H1 (cell line): ENCODE measurements at regions not wholly inside any gene's neighbourhood (a gene's known extent, or its start where the extent isn't known, plus 50 kb on each side); places are given as distances from the start of the nearest gene placed in this dataset.

Source experiments
- CTCF ChIA-PET: fragments of 300-600 bp; sonication (Branson Sonifier 250); formaldehyde crosslinking; loops from one replicate; lab custom pipeline; 2021; ENCODE audit not compliant: partially characterized antibody; lab: Charles Lee
- POLR2A ChIA-PET: fragments of 300-600 bp; sonication (Branson Sonifier 250); formaldehyde crosslinking; loops from one replicate; lab custom pipeline; 2021; ENCODE audit warnings: inconsistent platforms; ENCODE audit not compliant: partially characterized antibody; lab: Charles Lee
- DNase-seq, 2 experiments: peaks; one replicate each; pipeline versions ENCODE4 v3.0.0 to v3.0.0-alpha.2; 2010 to 2022; ENCODE audit warnings: low spot score in 2 of 2, low read depth in 1 of 2, mixed read lengths in 1 of 2
- FAIRE-seq: peaks from 2 replicates; lab custom pipeline; 2011; peaks lifted over from hg19 to GRCh38; lab: Jason Lieb, UNC
- H2AFZ ChIP-seq: 2 replicates; pipeline ENCODE4 v1.8.1; 2012; ENCODE audit warnings: low read length, inconsistent platforms
- H2AK5ac ChIP-seq: 2 replicates; pipeline ENCODE4 v1.6.1; 2013; ENCODE audit warnings: low read depth, low read length
- H2BK120ac ChIP-seq: replicated peaks from 2 replicates; pipeline ENCODE3; 2013; ENCODE audit warnings: low read depth, low read length, inconsistent platforms
- H2BK12ac ChIP-seq: 2 replicates; pipeline ENCODE4 v1.6.1; 2013; ENCODE audit warnings: low read depth, low read length
- H2BK15ac ChIP-seq: 2 replicates; pipeline ENCODE4 v1.6.1; 2013; ENCODE audit warnings: low read length
- H2BK20ac ChIP-seq: 2 replicates; pipeline ENCODE4 v1.6.1; 2013; ENCODE audit warnings: low read length
- H2BK5ac ChIP-seq: 2 replicates; pipeline ENCODE4 v1.6.1; 2013; ENCODE audit warnings: low read depth, low read length
- H3K14ac ChIP-seq: 2 replicates; pipeline ENCODE4 v1.6.1; 2013; ENCODE audit warnings: inconsistent platforms; ENCODE audit not compliant: insufficient read length
- H3K18ac ChIP-seq: 2 replicates; pipeline ENCODE4 v1.6.1; 2013; ENCODE audit warnings: low read length; ENCODE audit errors: extremely low read depth
- H3K23ac ChIP-seq: 2 replicates; pipeline ENCODE4 v1.6.1; 2013; ENCODE audit warnings: inconsistent platforms; ENCODE audit not compliant: insufficient read length
- H3K23me2 ChIP-seq: 2 replicates; pipeline ENCODE4 v1.6.1; 2013; ENCODE audit warnings: low read depth, low read length
- H3K27ac ChIP-seq: 2 replicates; pipeline ENCODE4 v1.6.1; 2011; ENCODE audit warnings: low read depth, low read length, inconsistent platforms
- H3K27me3 ChIP-seq, 4 experiments: replicated peaks in 1 of 4; 1 replicate in 1 of 4; 2 replicates in 3 of 4; pipeline versions ENCODE4 v1.6.1 to v1.8.1; 2011 to 2013; ENCODE audit warnings: low read length in 3 of 4, mild to moderate bottlenecking in 3 of 4, inconsistent platforms in 2 of 4, mixed read lengths in 2 of 4, moderate library complexity in 1 of 4; ENCODE audit not compliant: control insufficient read depth in 3 of 4, insufficient read depth in 3 of 4; ENCODE audit errors: extremely low read depth in 1 of 4
- H3K36me3 ChIP-seq, 4 experiments: 2 replicates each; pipeline versions ENCODE4 v1.6.1 to v1.8.1; 2011 to 2013; ENCODE audit warnings: mild to moderate bottlenecking in 4 of 4, low read length in 3 of 4, moderate library complexity in 2 of 4, control low read depth in 1 of 4, inconsistent platforms in 1 of 4; ENCODE audit not compliant: insufficient read depth in 4 of 4, control insufficient read depth in 2 of 4
- H3K4ac ChIP-seq: replicated peaks from 2 replicates; pipeline ENCODE3; 2013; ENCODE audit warnings: low read length, low read depth, mixed read lengths, inconsistent platforms; ENCODE audit not compliant: insufficient read length
- H3K4me1 ChIP-seq, 4 experiments: replicated peaks in 1 of 4; 1 replicate in 1 of 4; 2 replicates in 3 of 4; pipeline versions ENCODE4 v1.6.1 to v1.8.1; 2011 to 2013; ENCODE audit warnings: low read length in 3 of 4, inconsistent platforms in 2 of 4, mixed read lengths in 1 of 4; ENCODE audit not compliant: insufficient read depth in 4 of 4, control insufficient read depth in 3 of 4
- H3K4me2 ChIP-seq, 2 experiments: 2 replicates each; pipeline versions ENCODE4 v1.6.1 to v1.8.1; 2011 to 2013; ENCODE audit warnings: low read depth in 2 of 2, low read length in 2 of 2, control low read depth in 1 of 2, inconsistent platforms in 1 of 2, mild to moderate bottlenecking in 1 of 2; ENCODE audit not compliant: insufficient read depth in 1 of 2
- H3K4me3 ChIP-seq, 4 experiments: fragments of 200-600, 300-600 bp in 1 of 4; sonication (generic), shearing (Covaris generic), sonication (Bioruptor Twin) in 1 of 4; 2 replicates each; pipeline versions ENCODE4 v1.5.1 to v1.8.1; 2011 to 2016; ENCODE audit warnings: low read length in 4 of 4, low read depth in 3 of 4, control low read depth in 2 of 4, inconsistent platforms in 2 of 4, mild to moderate bottlenecking in 2 of 4, mixed read lengths in 1 of 4, moderate library complexity in 1 of 4; ENCODE audit not compliant: insufficient read depth in 2 of 4; ENCODE audit errors: extremely low read depth in 1 of 4
- H3K56ac ChIP-seq: replicated peaks from 2 replicates; pipeline ENCODE3; 2013; ENCODE audit warnings: low read depth, mild to moderate bottlenecking, mixed read lengths, low read length, inconsistent platforms; ENCODE audit not compliant: insufficient read length
- H3K79me1 ChIP-seq: 2 replicates; pipeline ENCODE4 v1.6.1; 2013; ENCODE audit warnings: low read depth, low read length, control low read depth
- H3K79me2 ChIP-seq, 2 experiments: 2 replicates each; pipeline versions ENCODE4 v1.6.1 to v1.8.1; 2012 to 2013; ENCODE audit warnings: low read length in 2 of 2, mild to moderate bottlenecking in 2 of 2, inconsistent platforms in 1 of 2; ENCODE audit not compliant: insufficient read depth in 2 of 2, control insufficient read depth in 1 of 2
- H3K9ac ChIP-seq, 4 experiments: replicated peaks in 1 of 4; 1 replicate in 1 of 4; 2 replicates in 3 of 4; pipeline versions ENCODE4 v1.6.1 to v1.8.1; 2011 to 2013; ENCODE audit warnings: low read depth in 3 of 4, low read length in 3 of 4, control low read depth in 2 of 4, mild to moderate bottlenecking in 2 of 4, moderate library complexity in 2 of 4, inconsistent platforms in 1 of 4; ENCODE audit errors: extremely low read depth in 1 of 4
- H3K9me3 ChIP-seq, 2 experiments: 2 replicates each; pipeline versions ENCODE4 v1.6.1 to v1.8.1; 2012 to 2013; ENCODE audit warnings: mild to moderate bottlenecking in 2 of 2, moderate library complexity in 2 of 2, control low read depth in 1 of 2, inconsistent platforms in 1 of 2, low read depth in 1 of 2, low read length in 1 of 2, mixed read lengths in 1 of 2; ENCODE audit not compliant: insufficient read depth in 2 of 2
- H4K20me1 ChIP-seq, 2 experiments: replicated peaks in 1 of 2; 2 replicates each; pipeline versions ENCODE3 to v1.8.1; 2011 to 2013; ENCODE audit warnings: inconsistent platforms in 2 of 2, low read length in 2 of 2, mild to moderate bottlenecking in 1 of 2; ENCODE audit not compliant: insufficient read depth in 2 of 2, control insufficient read depth in 1 of 2
- H4K5ac ChIP-seq: 2 replicates; pipeline ENCODE4 v1.6.1; 2013; ENCODE audit warnings: low read length, low read depth, mixed read lengths, inconsistent platforms; ENCODE audit not compliant: insufficient read length
- H4K8ac ChIP-seq: 2 replicates; pipeline ENCODE4 v1.8.0; 2013; ENCODE audit warnings: mild to moderate bottlenecking, moderate library complexity, low read length, inconsistent platforms; ENCODE audit not compliant: insufficient read depth; ENCODE audit errors: extremely low read depth
- H4K91ac ChIP-seq: replicated peaks from 2 replicates; pipeline ENCODE3; 2013; ENCODE audit warnings: low read length, mixed read lengths, inconsistent platforms; ENCODE audit not compliant: insufficient read length
- ASH2L ChIP-seq: fragments of 200-600, 300-600 bp; sonication (generic); IDR thresholded peaks from one replicate; pipeline ENCODE4 v1.7.1; 2017; ENCODE audit warnings: low read length
- BACH1 ChIP-seq: IDR thresholded peaks from 2 replicates; pipeline ENCODE4 v1.6.1; 2012; ENCODE audit warnings: low read length, improper control_type of control experiment
- BRCA1 ChIP-seq: IDR thresholded peaks from 2 replicates; pipeline ENCODE4 v1.6.1; 2012; ENCODE audit warnings: low read depth, low read length, improper control_type of control experiment
- CTBP2 ChIP-seq: IDR thresholded peaks from 2 replicates; pipeline ENCODE4 v1.7.0; 2011; ENCODE audit warnings: borderline replicate concordance, mild to moderate bottlenecking, moderate library complexity, mixed read lengths, low read length; ENCODE audit not compliant: insufficient read depth, insufficient read length
- HDAC6 ChIP-seq: IDR thresholded peaks from one replicate; pipeline ENCODE4 v1.7.1; 2012; ENCODE audit warnings: low read depth, mild to moderate bottlenecking, inconsistent platforms, low read length, moderate library complexity
- MAFK ChIP-seq: IDR thresholded peaks from 2 replicates; pipeline ENCODE4 v1.6.1; 2012; ENCODE audit warnings: low read depth, mild to moderate bottlenecking, improper control_type of control experiment, low read length
- NANOG ChIP-seq: IDR thresholded peaks from 2 replicates; pipeline ENCODE4 v1.6.1; 2011; ENCODE audit warnings: low read length, low read depth, mild to moderate bottlenecking, inconsistent platforms; ENCODE audit not compliant: insufficient read depth, poor library complexity, severe bottlenecking
- POLR2A ChIP-seq, 2 experiments: IDR thresholded peaks; 1 replicate in 1 of 2; 2 replicates in 1 of 2; pipeline ENCODE4 v1.6.1; 2011; ENCODE audit warnings: low read depth in 2 of 2, low read length in 2 of 2, mild to moderate bottlenecking in 2 of 2; ENCODE audit errors: control extremely low read depth in 1 of 2
- POU5F1 ChIP-seq: IDR thresholded peaks from 2 replicates; pipeline ENCODE4 v1.6.1; 2011; ENCODE audit warnings: low read depth, mild to moderate bottlenecking, low read length, moderate library complexity
- RNF2 ChIP-seq: fragments of 200-900, 300-1000 bp; sonication (generic); IDR thresholded peaks from 2 replicates; pipeline ENCODE4 v1.7.1; 2016; ENCODE audit warnings: borderline replicate concordance, low read depth, mild to moderate bottlenecking, antibody characterized with exemption, low read length; ENCODE audit not compliant: poor library complexity, severe bottlenecking; ENCODE audit errors: missing control alignments
- SP1 ChIP-seq: IDR thresholded peaks from 2 replicates; pipeline ENCODE4 v1.6.1; 2011; ENCODE audit warnings: low read depth, low read length
- SRF ChIP-seq: IDR thresholded peaks from 2 replicates; pipeline ENCODE4 v1.6.1; 2011; ENCODE audit warnings: mild to moderate bottlenecking, low read depth, low read length, moderate library complexity
- SUZ12 ChIP-seq: fragments of 200-600 bp; sonication (generic); IDR thresholded peaks from 2 replicates; pipeline ENCODE4 v1.6.1; 2012; ENCODE audit warnings: mild to moderate bottlenecking, inconsistent platforms, low read length, moderate library complexity, mixed read lengths
- TAF7 ChIP-seq: optimal IDR thresholded peaks from 2 replicates; pipeline ENCODE3; 2011; ENCODE audit warnings: low read depth, mild to moderate bottlenecking, inconsistent platforms, low read length, moderate library complexity, borderline replicate concordance
- TBP ChIP-seq: IDR thresholded peaks from 2 replicates; pipeline ENCODE4 v1.6.1; 2011; ENCODE audit warnings: low read depth, low read length, improper control_type of control experiment
- TEAD4 ChIP-seq: IDR thresholded peaks from 2 replicates; pipeline ENCODE4 v1.6.1; 2012; ENCODE audit warnings: low read depth, low read length, inconsistent platforms, mixed read lengths
- WGBS, 2 experiments: shearing (Covaris generic) in 1 of 2; methylation state at CpG; one replicate each; pipeline versions ENCODE4 v1.1.6 to v1.1.7; 2013 to 2015; ENCODE audit warnings: low lambda C conversion rate in 2 of 2, mixed read lengths in 2 of 2, inconsistent platforms in 1 of 2, low coverage in 1 of 2, missing lambda C conversion rate in 1 of 2; ENCODE audit not compliant: insufficient replicate concordance in 2 of 2, insufficient coverage in 1 of 2, insufficient read length in 1 of 2; ENCODE audit errors: extremely low coverage in 1 of 2, missing lambda C conversion rate in 1 of 2; 5-methylcytosine and 5-hydroxymethylcytosine counted together

DNA sequence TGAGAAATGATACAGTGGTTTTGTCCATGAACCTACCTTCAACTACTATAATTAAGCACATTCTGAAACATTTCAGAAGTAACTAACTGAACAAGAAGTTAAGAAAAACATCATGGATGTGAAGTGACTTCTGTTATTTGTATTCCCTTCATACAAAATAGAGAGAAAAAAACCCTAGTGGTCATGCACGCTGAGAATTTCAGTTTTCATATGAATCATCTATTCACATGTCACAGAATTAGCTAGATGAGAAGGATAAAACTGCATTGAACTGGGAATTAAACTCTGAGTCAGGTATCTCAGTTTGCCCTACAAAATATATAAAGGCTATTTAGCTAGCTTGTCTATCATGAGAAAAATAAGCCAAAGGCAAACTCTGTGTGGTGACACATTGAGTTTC, 451.8 kb upstream of the FTMT start:
- Histone ChIP-seq H3K9ac (no peak overlapping the region), H4K91ac (no peak overlapping the region), H3K14ac (no peak overlapping the region), H3K4me2 (no peak overlapping the region), H3K23me2 (no peaks in the 10 kb centered on the region), H2BK20ac (no peak overlapping the region), H3K18ac (no peak overlapping the region), H3K36me3 (no peaks in the 10 kb centered on the region), H3K4ac (no peak overlapping the region), H2BK120ac (no peak overlapping the region), H3K9me3 (peaks cover 3 to 7% of the 10 kb centered on the region in 2 experiments; a peak in 1 of 4 replicates), H2BK15ac (no peak overlapping the region), H2AFZ (no peak overlapping the region), H3K27me3 (no peaks in the 10 kb centered on the region), H4K5ac (no peak overlapping the region), H3K27ac (no peak overlapping the region), H3K79me2 (no peaks in the 10 kb centered on the region), H4K8ac (no peak overlapping the region), H4K20me1 (no peaks in the 10 kb centered on the region), H3K79me1 (no peaks in the 10 kb centered on the region), H3K56ac (no peak overlapping the region), H2BK12ac (no peak overlapping the region), H2AK5ac (no peak overlapping the region), H2BK5ac (no peak overlapping the region), H3K4me1 (0 out of 7 replicates have a peak, but pooled peaks cover 0 to 2% (median 0%) of the 10 kb centered on the region in 4 experiments), H3K23ac (no peak overlapping the region), H3K4me3 (no peak overlapping the region)
- WGBS, 2 experiments, result 90% methylated on average over 1 of the region's 1 CpG; no CpG with 5 or more reads in 1 of the 2 experiments
- CTCF ChIA-PET, result no interaction called here
- DNase-seq, result no peak
- POLR2A ChIA-PET, result interaction anchor here (0.8 kb wide), 1 partner anchor 10 kb away, joined by 3 read pairs; no protein-coding TSS in a partner anchor
- FAIRE-seq, result no peak
- TF ChIP-seq SRF (no peak), TBP (no peak), CTBP2 (no peak), HDAC6 (no peak), SP1 (no peak), POU5F1 (no peak), ASH2L (no peak), BRCA1 (no peak), BACH1 (no peak), POLR2A (IDR thresholded peaks at IDR 0.05; ENCODE audit: control extremely low read depth in 1 of 2, low read depth in 2 of 2, low read length in 2 of 2) (no peak), TEAD4 (no peak), RNF2 (no peak), MAFK (no peak), SUZ12 (no peak), NANOG (no peak), TAF7 (no peak)
